Nephron (organoid): ENCODE measurements at regions not wholly inside any gene's neighbourhood (a gene's known extent, or its start where the extent isn't known, plus 50 kb on each side); places are given as distances from the start of the nearest gene placed in this dataset.

Experiments used
- H3K27ac Mint-ChIP-seq, 3 experiments: 2 replicates each; pipeline ENCODE4 v1.8.0; 2020; ENCODE audit warnings: mixed read lengths in 3 of 3, mild to moderate bottlenecking in 2 of 3, moderate library complexity in 1 of 3
- H3K27me3 Mint-ChIP-seq: 2 replicates; pipeline ENCODE4 v1.8.0; 2021; ENCODE audit warnings: low read depth, mild to moderate bottlenecking, moderate library complexity, mixed read lengths
- H3K36me3 Mint-ChIP-seq: 2 replicates; pipeline ENCODE4 v1.8.0; 2020; ENCODE audit warnings: low read depth, mixed read lengths
- H3K4me1 Mint-ChIP-seq: 2 replicates; pipeline ENCODE4 v1.8.0; 2020; ENCODE audit warnings: mixed read lengths
- H3K4me3 Mint-ChIP-seq, 3 experiments: 2 replicates each; pipeline ENCODE4 v1.8.0; 2020; ENCODE audit warnings: mild to moderate bottlenecking in 3 of 3, mixed read lengths in 3 of 3, moderate library complexity in 2 of 3
- H3K9me3 Mint-ChIP-seq: 2 replicates; pipeline ENCODE4 v1.8.0; 2020; ENCODE audit warnings: mixed read lengths
- TF ChIP-seq, protein P1 (sequence below), 3 experiments: fragments of 200-600 bp; sonication (generic); IDR thresholded peaks; one replicate each; pipeline ENCODE4 v1.5.0; 2021; ENCODE audit warnings: antibody characterized with exemption in 3 of 3; ENCODE audit not compliant: unreplicated experiment in 3 of 3

DNA sequence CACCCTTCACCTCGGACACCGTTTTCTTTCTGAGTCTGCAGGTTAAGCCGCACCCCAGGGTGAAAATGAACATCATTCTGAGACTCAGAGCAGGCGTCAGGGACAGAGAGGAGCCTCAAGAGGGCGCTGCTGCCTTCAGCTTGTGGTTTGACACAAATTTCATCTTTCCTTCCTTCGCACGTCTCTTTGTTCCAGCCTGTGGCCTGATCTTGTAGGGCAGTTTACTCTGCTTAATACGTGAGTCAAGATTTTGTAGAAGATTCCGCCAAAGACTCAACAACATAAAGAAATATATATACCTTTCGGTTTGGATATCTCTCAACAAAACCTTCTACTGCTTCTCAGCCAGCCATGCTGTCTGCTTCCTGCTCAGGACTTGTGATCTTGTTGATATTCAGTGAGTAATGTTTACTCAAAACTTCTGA is 329.3 kb upstream of the OR4E1 start:
- Mint-ChIP-seq H3K27ac (no peak overlapping the region), H3K4me3 (no peak overlapping the region), H3K36me3 (no peaks in the 10 kb centered on the region), H3K27me3 (no peaks in the 10 kb centered on the region), H3K4me1 (no peaks in the 10 kb centered on the region), H3K9me3 (peaks cover 9% of the 10 kb centered on the region)
- TF ChIP-seq, protein P1, sequence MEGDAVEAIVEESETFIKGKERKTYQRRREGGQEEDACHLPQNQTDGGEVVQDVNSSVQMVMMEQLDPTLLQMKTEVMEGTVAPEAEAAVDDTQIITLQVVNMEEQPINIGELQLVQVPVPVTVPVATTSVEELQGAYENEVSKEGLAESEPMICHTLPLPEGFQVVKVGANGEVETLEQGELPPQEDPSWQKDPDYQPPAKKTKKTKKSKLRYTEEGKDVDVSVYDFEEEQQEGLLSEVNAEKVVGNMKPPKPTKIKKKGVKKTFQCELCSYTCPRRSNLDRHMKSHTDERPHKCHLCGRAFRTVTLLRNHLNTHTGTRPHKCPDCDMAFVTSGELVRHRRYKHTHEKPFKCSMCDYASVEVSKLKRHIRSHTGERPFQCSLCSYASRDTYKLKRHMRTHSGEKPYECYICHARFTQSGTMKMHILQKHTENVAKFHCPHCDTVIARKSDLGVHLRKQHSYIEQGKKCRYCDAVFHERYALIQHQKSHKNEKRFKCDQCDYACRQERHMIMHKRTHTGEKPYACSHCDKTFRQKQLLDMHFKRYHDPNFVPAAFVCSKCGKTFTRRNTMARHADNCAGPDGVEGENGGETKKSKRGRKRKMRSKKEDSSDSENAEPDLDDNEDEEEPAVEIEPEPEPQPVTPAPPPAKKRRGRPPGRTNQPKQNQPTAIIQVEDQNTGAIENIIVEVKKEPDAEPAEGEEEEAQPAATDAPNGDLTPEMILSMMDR (IDR thresholded peaks at IDR 0.05; ENCODE audit: unreplicated experiment in 3 of 3) = peak in 1 of 3 experiments; percentile 15

DNA sequence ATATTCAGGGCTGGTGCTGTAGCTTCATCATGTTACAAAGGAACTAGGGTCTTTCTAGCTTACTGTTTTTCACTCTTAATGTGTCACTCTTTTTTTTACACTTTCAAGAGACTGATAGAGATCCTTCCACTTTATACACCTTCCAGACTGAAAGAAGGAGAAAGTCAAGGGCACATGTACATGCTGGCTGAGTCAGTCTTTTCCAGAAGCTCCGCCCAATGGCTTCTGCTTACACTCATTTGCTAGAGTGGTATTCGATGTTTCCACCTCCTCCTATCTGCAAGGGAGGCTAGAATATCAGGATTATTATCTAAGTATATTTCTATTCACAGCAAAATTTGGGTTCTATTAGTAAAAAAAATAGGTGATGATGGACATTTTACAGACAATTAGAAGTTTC is 325.8 kb upstream of the OR4E1 start:
- no peak overlapping the region for H3K27ac Mint-ChIP-seq
- no peaks in the 10 kb centered on the region for H3K27me3 Mint-ChIP-seq
- no peak overlapping the region for H3K4me3 Mint-ChIP-seq
- TF ChIP-seq, protein P1 (IDR thresholded peaks at IDR 0.05; ENCODE audit: unreplicated experiment in 3 of 3) = no peak
- H3K36me3 Mint-ChIP-seq = no peaks in the 10 kb centered on the region
- no peaks in the 10 kb centered on the region for H3K9me3 Mint-ChIP-seq
- H3K4me1 Mint-ChIP-seq = no peaks in the 10 kb centered on the region

DNA sequence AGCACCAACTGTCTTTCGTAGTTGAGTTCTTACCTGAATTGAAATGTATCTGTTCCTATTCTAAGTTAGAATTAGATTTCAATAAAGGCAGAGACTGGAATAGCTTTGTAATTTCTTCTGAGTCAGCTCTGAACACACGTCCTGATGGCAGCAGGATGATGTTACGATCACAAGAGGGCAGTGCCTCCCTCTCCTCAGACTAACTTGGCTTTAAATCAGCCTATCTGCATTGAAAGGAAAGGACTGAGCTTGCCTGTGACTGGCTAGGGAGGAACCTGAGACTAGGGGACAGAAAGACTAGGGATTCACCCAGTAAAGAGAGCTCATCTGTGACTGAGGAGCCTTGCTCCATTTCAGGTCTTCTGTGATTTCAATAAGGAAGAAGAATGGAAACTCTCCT is 323.7 kb upstream of the OR4E1 start:
- H3K9me3 Mint-ChIP-seq = no peaks in the 10 kb centered on the region
- H3K27me3 Mint-ChIP-seq = no peaks in the 10 kb centered on the region
- TF ChIP-seq, protein P1 (IDR thresholded peaks at IDR 0.05; ENCODE audit: unreplicated experiment in 3 of 3) = peak in 2 of 3 experiments; percentile 17 to 35
- H3K4me1 Mint-ChIP-seq = no peaks in the 10 kb centered on the region
- H3K27ac Mint-ChIP-seq = no peak overlapping the region
- no peak overlapping the region for H3K4me3 Mint-ChIP-seq
- H3K36me3 Mint-ChIP-seq = no peaks in the 10 kb centered on the region

DNA sequence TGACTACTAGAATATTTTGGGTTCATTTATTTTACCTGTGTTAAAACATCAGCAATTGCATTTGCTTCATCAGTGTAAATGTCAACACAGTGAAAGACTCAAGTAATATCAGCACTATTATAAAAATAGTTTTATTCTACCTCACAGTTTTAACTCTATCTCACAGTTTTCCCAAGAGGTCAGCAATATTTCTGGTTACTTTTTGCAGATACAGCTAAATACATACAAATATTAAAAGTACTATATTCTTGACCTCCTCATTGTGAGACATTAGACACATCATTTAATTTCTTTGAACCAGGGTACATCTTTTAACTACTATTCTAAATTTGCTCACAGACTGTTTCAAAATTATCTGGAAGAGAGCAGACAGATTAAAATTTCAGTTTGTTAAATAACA is 321.7 kb upstream of the OR4E1 start:
- H3K27ac Mint-ChIP-seq = no peak overlapping the region
- H3K4me3 Mint-ChIP-seq = no peak overlapping the region
- H3K4me1 Mint-ChIP-seq = no peaks in the 10 kb centered on the region
- no peaks in the 10 kb centered on the region for H3K36me3 Mint-ChIP-seq
- H3K9me3 Mint-ChIP-seq = no peaks in the 10 kb centered on the region
- H3K27me3 Mint-ChIP-seq = no peaks in the 10 kb centered on the region
- TF ChIP-seq, protein P1 (IDR thresholded peaks at IDR 0.05; ENCODE audit: unreplicated experiment in 3 of 3) = no peak

DNA sequence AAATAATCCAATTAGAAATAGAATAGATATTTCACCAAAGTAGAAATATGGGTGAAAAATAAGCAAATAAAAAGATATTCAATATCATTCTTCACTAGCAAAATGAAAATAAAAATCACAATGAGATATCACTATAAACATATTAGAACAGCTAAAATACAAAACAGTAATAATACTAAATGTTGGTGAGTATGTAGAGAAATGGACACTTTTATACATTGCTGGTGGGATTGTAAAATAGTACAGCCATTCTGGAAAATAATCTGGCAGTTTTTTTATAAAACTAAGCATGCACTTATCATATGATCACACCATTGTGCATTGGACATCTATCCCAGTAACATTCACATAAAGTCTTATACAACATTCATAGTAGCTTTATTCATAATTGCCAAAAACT is 320.2 kb upstream of the OR4E1 start:
- Mint-ChIP-seq H3K27me3 (no peaks in the 10 kb centered on the region), H3K4me3 (no peak overlapping the region)
- TF ChIP-seq, protein P1 (IDR thresholded peaks at IDR 0.05; ENCODE audit: unreplicated experiment in 3 of 3) = no peak

DNA sequence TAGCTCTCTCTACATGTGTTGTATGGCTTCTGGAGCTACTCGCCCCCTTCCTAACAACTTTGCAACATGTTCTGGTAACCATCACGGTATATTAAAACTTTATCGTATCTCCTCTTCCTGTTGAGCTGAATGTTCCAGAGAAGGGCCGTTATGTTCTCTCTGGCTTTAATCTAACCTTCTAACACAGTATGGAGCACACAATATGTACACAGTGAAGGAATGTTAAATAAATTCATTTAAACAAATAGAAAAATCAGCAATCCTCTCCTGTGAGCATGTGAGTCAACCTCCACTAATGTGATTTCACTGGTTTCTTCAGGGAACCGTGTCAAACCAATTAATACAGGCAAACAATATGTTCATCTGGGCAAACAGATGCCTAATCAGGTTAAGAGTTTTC is 319.5 kb upstream of the OR4E1 start:
- Mint-ChIP-seq H3K4me1 (no peaks in the 10 kb centered on the region), H3K36me3 (no peaks in the 10 kb centered on the region), H3K27ac (no peak overlapping the region), H3K4me3 (no peak overlapping the region), H3K27me3 (no peaks in the 10 kb centered on the region), H3K9me3 (no peaks in the 10 kb centered on the region)
- TF ChIP-seq, protein P1 (IDR thresholded peaks at IDR 0.05; ENCODE audit: unreplicated experiment in 3 of 3) = no peak

More for the DNA sequence above, 320.2 kb upstream of the OR4E1 start:
- Mint-ChIP-seq H3K9me3 (no peaks in the 10 kb centered on the region), H3K4me1 (no peaks in the 10 kb centered on the region), H3K27ac (no peak overlapping the region), H3K36me3 (no peaks in the 10 kb centered on the region)
